Right renal cortex interstitium (tissue), 3 donors: ENCODE measurements at regions not wholly inside any gene's neighbourhood (a gene's known extent, or its start where the extent isn't known, plus 50 kb on each side); places are given as distances from the start of the nearest gene placed in this dataset.

Experiments used
- DNase-seq, 3 donors: peaks; one replicate each; pipeline ENCODE4 v3.0.0-alpha.2; 2013; ENCODE audit warnings: low read depth in 3 of 3, low spot score in 2 of 3

DNA sequence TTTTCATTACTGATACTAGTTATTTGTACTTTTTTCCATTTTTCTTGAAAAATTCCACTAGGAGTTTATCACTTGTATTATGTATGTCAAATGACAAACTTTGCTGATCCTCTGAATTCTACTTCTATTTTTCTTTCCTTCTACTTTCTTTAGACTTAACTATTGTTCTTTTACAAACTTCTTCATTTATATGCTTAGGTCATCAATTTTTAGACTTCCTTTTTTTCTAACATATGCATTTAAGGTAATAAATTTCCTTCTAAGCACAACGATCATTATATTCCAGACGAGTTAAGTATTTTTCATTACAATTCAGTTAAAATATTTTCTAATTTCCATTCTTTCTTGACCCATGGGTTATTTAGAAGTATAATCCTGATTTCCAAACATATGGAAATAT, 240.8 kb downstream of the NHLRC3 start:
- no peak for DNase-seq

DNA sequence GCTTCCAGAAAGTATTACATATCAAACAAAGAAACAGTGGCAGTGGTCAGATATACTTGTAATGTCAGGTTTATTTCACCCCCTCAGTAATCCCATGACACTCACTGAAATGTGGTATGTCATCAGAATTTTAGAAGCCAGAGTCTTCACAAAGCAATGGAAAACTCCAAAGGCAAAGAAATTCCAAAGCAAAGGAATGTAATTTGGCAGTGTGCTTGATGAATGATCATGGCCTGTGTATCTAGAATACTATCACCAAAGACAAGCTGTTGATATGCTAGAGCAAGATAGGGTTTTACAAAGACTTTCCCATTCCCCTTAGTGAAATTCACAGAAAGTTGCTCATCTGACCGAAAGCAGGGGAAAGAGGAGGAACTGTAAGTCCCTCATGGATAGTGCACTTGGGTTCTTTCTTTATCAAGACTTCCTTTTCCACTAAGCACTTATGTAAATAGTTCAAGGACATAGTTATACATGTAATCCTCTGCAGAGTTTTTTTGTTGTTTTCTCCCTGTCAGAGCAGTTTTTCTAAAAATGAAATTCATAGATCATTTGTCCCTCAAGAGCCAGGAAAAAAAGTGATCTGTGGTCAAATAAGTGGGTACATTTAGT, 243.4 kb downstream of the NHLRC3 start:
- no peak for DNase-seq

DNA sequence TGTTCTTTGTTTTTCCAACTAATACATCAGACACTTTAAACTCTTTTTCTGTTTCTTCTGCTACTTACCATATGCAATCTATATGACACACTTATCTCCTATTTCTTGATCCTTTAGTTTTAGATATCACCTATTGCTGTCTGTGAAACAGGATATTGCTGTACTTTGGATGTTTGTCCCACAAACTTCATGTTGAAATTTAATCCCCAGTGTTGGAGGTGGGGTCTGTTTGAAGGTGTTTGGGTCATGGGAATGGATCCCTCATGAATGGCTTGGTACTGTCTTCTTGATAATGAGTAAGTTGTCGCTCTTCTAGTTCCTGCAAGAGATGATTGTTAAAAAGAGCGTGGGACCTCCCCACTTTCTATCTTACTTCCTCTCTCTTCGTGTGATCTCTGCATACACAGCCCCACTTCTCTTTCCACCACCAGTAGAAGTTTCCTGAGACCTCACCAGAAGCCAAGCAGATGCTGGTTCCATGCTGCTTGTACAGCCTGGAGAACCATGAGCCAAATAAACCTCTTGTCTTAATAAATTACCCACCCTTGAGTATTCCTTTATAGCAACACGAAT, 244.2 kb downstream of the NHLRC3 start:
- no peak for DNase-seq

DNA sequence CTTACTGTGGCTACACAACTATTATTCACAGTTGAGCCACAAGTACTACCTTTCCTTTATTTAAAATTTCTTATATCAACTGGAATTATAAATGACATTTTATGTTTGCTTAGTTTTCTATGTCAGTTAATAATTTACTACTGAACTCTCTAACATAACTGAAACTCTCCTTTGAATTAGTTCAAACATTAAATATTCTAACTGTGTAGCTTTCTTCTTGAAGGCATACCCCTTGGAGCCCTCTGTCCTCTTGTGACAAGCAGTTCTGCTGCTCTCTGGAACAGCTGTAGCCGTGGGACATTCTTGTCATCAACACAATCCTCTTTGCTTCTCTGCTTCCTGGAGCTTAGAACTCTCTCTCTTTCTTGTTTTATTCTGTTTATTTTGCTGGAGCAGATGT, 244.8 kb downstream of the NHLRC3 start:
- no peak for DNase-seq

DNA sequence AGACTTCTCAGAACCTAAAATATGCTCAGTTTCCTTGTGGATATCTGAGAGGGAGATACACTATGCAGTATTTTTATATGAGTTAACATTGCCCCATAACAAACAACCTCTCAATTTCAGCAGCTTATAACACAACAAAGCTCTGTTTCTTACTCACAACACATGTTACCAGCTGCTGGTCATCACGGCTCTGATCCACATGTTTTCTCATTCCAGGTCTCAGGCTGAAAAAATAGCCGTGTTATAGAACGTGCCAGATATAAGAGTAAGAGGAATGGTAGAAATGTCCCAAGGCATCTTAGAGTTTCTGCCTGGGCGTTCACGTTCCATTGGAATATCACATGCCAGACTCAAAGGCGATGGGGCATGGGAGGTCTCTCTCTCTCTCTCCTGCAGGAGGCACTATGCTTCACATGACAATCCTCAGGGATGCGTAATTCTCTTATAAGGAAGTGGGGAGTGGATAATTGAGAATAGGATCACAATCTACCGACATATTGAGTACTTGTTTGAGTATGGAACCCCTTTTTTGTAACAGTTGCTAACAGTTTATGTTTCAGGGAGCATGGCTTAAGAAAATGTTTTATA, 246.6 kb downstream of the NHLRC3 start:
- DNase-seq = no peak
